IMR-90 (cell line): ENCODE measurements at regions not wholly inside any gene's neighbourhood (a gene's known extent, or its start where the extent isn't known, plus 50 kb on each side); places are given as distances from the start of the nearest gene placed in this dataset.

Source experiments
- BHLHE40 ChIP-seq: fragments of 150-350 bp; IDR thresholded peaks from 2 replicates; pipeline ENCODE4 v1.6.1; 2016; ENCODE audit warnings: mild to moderate bottlenecking, low read depth, low read length
- CEBPB ChIP-seq: IDR thresholded peaks from 2 replicates; pipeline ENCODE4 v1.6.1; 2012; ENCODE audit warnings: low read depth, low read length, improper control_type of control experiment
- CHD1 ChIP-seq: IDR thresholded peaks from 2 replicates; pipeline ENCODE4 v1.6.1; 2012; ENCODE audit warnings: low read depth, low read length, improper control_type of control experiment
- CTCF ChIP-seq: conservative IDR thresholded peaks from 2 replicates; pipeline ENCODE4 v1.5.1; 2012; ENCODE audit warnings: mild to moderate bottlenecking, low read depth, low read length, improper control_type of control experiment
- MAFK ChIP-seq: IDR thresholded peaks from 2 replicates; pipeline ENCODE4 v1.6.1; 2012; ENCODE audit warnings: low read depth, low read length, improper control_type of control experiment
- MXI1 ChIP-seq: IDR thresholded peaks from 2 replicates; pipeline ENCODE4 v1.6.1; 2012; ENCODE audit warnings: low read depth, mild to moderate bottlenecking, low read length, moderate library complexity, borderline replicate concordance
- POLR2A ChIP-seq: IDR thresholded peaks from 2 replicates; pipeline ENCODE4 v1.6.1; 2012; ENCODE audit warnings: mild to moderate bottlenecking, low read depth, low read length
- RAD21 ChIP-seq: IDR thresholded peaks from 2 replicates; pipeline ENCODE4 v1.6.1; 2012; ENCODE audit warnings: low read length, improper control_type of control experiment
- RCOR1 ChIP-seq: IDR thresholded peaks from 2 replicates; pipeline ENCODE4 v1.6.1; 2012; ENCODE audit warnings: mild to moderate bottlenecking, low read length, improper control_type of control experiment; ENCODE audit not compliant: insufficient replicate concordance
- RFX5 ChIP-seq: IDR thresholded peaks from 2 replicates; pipeline ENCODE4 v1.8.0; 2012; ENCODE audit warnings: low read depth, mild to moderate bottlenecking, low read length, moderate library complexity
- SMC3 ChIP-seq: fragments of 150-350 bp; IDR thresholded peaks from 2 replicates; pipeline ENCODE4 v1.6.1; 2016; ENCODE audit warnings: low read depth, mild to moderate bottlenecking, antibody characterized with exemption, low read length, moderate library complexity
- TF ChIP-seq, protein P1 (sequence below): fragments of 150-350 bp; IDR thresholded peaks from 2 replicates; pipeline ENCODE4 v1.6.1; 2017; ENCODE audit warnings: mild to moderate bottlenecking, antibody characterized with exemption, low read length, low read depth

DNA sequence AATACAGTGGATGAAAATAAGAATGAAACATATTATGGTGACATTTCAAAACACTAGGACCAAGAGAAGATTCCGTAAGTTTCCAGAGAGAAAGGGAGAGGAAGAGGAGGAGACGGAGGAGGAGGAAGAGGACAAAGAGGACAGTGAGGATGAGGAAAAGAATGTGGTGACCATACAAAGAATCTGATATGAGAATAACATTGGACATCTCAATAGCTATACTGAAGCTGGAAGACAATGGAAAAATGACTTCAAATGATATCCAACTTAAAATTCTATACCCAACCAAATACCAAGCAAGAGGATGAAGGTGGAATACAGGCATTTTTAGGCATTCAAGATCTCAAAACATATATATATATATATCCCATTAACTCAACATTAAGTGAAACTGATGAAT lies 173.4 kb downstream of the PAWR start:
- TF ChIP-seq CTCF (no peak), POLR2A (no peak), MAFK (no peak), CHD1 (no peak), RFX5 (no peak), RCOR1 (no peak), SMC3 (no peak), MXI1 (no peak), BHLHE40 (no peak), CEBPB (no peak), RAD21 (no peak)
- TF ChIP-seq, protein P1, sequence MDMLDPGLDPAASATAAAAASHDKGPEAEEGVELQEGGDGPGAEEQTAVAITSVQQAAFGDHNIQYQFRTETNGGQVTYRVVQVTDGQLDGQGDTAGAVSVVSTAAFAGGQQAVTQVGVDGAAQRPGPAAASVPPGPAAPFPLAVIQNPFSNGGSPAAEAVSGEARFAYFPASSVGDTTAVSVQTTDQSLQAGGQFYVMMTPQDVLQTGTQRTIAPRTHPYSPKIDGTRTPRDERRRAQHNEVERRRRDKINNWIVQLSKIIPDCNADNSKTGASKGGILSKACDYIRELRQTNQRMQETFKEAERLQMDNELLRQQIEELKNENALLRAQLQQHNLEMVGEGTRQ = no peak
